ENCODE measurements at regions not wholly inside any gene's neighbourhood (a gene's known extent, or its start where the extent isn't known, plus 50 kb on each side); places are given as distances from the start of the nearest gene placed in this dataset.

- no peak overlapping the region for H3K4me3 ChIP-seq (ENCODE audit: low read length)
- Mint-ChIP-seq H3K27me3 (ENCODE audit: low read depth in 2 of 2) (no peaks in the 10 kb centered on the region), H3K9me3 (peaks cover 0 to 2% of the 10 kb centered on the region in 2 donors), H3K36me3 (no peaks in the 10 kb centered on the region), H3K4me1 (no peaks in the 10 kb centered on the region), H3K27ac (no peak overlapping the region), H3K4me3 (no peak overlapping the region)
- H3K4me1 ChIP-seq (ENCODE audit: control insufficient read depth, insufficient read depth, low read length): no peaks in the 10 kb centered on the region
- WGBS (ENCODE audit: insufficient coverage): 74% methylated on average over 5 of the region's 5 CpGs
- ATAC-seq (peak in 1 of 3 donors; percentile 17), DNase-seq (no peak)
- no peak overlapping the region for H3K27ac ChIP-seq (ENCODE audit: low read length)
- H3K36me3 ChIP-seq (ENCODE audit: control insufficient read depth, insufficient read depth, low read length): no peaks in the 10 kb centered on the region
- no peaks in the 10 kb centered on the region for H3K27me3 ChIP-seq (ENCODE audit: control insufficient read depth, insufficient read depth, low read length)
- no peaks in the 10 kb centered on the region for H3K9me3 ChIP-seq (ENCODE audit: control insufficient read depth, insufficient read depth, low read length)
- intact Hi-C loops (cut with micrococcal nuclease): no loop called here
- TF ChIP-seq CTCF (IDR thresholded peaks at IDR 0.05): no peak
Observed at GRCh38 chr3:73314151-73314951, 252.9 kb downstream of the EBLN2 start.

GRCh38 chr3:73315706-73316105 is 254.2 kb downstream of the EBLN2 start:
- no peak overlapping the region for H3K4me3 Mint-ChIP-seq

GRCh38 chr3:73319179-73319769 is 257.8 kb downstream of the EBLN2 start:
- H3K27me3 Mint-ChIP-seq (ENCODE audit: low read depth in 2 of 2): peaks cover 0 to 3% of the 10 kb centered on the region in 2 donors
- H3K4me1 Mint-ChIP-seq: no peaks in the 10 kb centered on the region
- no peak for DNase-seq
- Histone ChIP-seq H3K4me1 (ENCODE audit: control insufficient read depth, insufficient read depth, low read length) (no peaks in the 10 kb centered on the region), H3K4me3 (ENCODE audit: low read length) (no peak overlapping the region), H3K27ac (ENCODE audit: low read length) (no peak overlapping the region), H3K36me3 (ENCODE audit: control insufficient read depth, insufficient read depth, low read length) (no peaks in the 10 kb centered on the region), H3K27me3 (ENCODE audit: control insufficient read depth, insufficient read depth, low read length) (no peaks in the 10 kb centered on the region), H3K9me3 (ENCODE audit: control insufficient read depth, insufficient read depth, low read length) (no peaks in the 10 kb centered on the region)
- H3K27ac Mint-ChIP-seq: no peak overlapping the region
- H3K36me3 Mint-ChIP-seq: no peaks in the 10 kb centered on the region
- ATAC-seq: no peak
- intact Hi-C loops (cut with micrococcal nuclease): no loop called here
- WGBS (ENCODE audit: insufficient coverage): 73% methylated on average over 5 of the region's 5 CpGs
- no peak overlapping the region for H3K4me3 Mint-ChIP-seq
- peaks cover 3 to 7% of the 10 kb centered on the region in 2 donors for H3K9me3 Mint-ChIP-seq
- TF ChIP-seq CTCF (IDR thresholded peaks at IDR 0.05): no peak

More at GRCh38 chr3:73315706-73316105, 254.2 kb downstream of the EBLN2 start:
- Histone ChIP-seq H3K27me3 (ENCODE audit: control insufficient read depth, insufficient read depth, low read length) (no peaks in the 10 kb centered on the region), H3K36me3 (ENCODE audit: control insufficient read depth, insufficient read depth, low read length) (no peaks in the 10 kb centered on the region), H3K27ac (ENCODE audit: low read length) (no peak overlapping the region), H3K4me3 (ENCODE audit: low read length) (no peak overlapping the region), H3K9me3 (ENCODE audit: control insufficient read depth, insufficient read depth, low read length) (no peaks in the 10 kb centered on the region), H3K4me1 (ENCODE audit: control insufficient read depth, insufficient read depth, low read length) (no peaks in the 10 kb centered on the region)
- no peak for DNase-seq
- TF ChIP-seq CTCF (IDR thresholded peaks at IDR 0.05): no peak
- no peak overlapping the region for H3K27ac Mint-ChIP-seq
- no peaks in the 10 kb centered on the region for H3K36me3 Mint-ChIP-seq
- peaks cover under 1 to 2% of the 10 kb centered on the region in 2 donors for H3K9me3 Mint-ChIP-seq
- H3K4me1 Mint-ChIP-seq: no peaks in the 10 kb centered on the region
- ATAC-seq: no peak
- WGBS (ENCODE audit: insufficient coverage): 57% methylated on average over 5 of the region's 10 CpGs
- intact Hi-C loops (cut with micrococcal nuclease): no loop called here
- no peaks in the 10 kb centered on the region for H3K27me3 Mint-ChIP-seq (ENCODE audit: low read depth in 2 of 2)
